ENCODE measurements at regions not wholly inside any gene's neighbourhood (a gene's known extent, or its start where the extent isn't known, plus 50 kb on each side); places are given as distances from the start of the nearest gene placed in this dataset.
A peak's percentile ranks its signal among the peaks of the same experiment; 100 is the strongest.

- Mint-ChIP-seq H3K27me3 (peaks cover 31 to 40% (median 38%) of the 10 kb centered on the region in 3 donors), H3K4me1 (peaks cover 0 to 4% (median 0%) of the 10 kb centered on the region in 3 donors), H3K9me3 (peaks cover 0 to 3% (median 0%) of the 10 kb centered on the region in 7 donors), H3K27ac (no peak overlapping the region), H3K4me3 (no peak overlapping the region), H3K36me3 (no peaks in the 10 kb centered on the region)
- DNase-seq (no peak), ATAC-seq (ENCODE audit: low read depth in 2 of 2) (no peak)
These were observed 109.6 kb upstream of the CACNA1A start for GRCh38 chr19:13615890-13616289.

DNA sequence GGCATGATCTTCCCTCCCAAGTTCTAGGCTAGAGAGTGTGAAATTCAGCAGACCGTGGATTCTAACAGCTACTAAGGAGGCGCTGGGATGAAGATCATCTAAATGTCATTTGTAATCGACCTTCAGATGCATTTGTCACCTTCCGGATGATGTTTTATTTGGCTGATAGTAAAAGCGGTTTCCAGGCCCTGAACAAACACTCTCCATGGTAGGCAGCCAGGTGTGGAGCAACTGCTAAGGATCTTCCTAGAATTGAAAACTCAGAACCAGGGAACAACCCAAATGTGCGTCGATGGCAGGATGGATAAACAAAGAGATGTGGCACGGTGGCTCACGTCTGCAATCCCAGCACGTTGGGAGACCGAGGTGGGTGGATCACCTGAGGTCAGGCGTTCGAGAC lies 107.2 kb upstream of the CACNA1A start:
- Mint-ChIP-seq H3K36me3 (no peaks in the 10 kb centered on the region), H3K4me1 (peaks cover 0 to 6% (median 0%) of the 10 kb centered on the region in 3 donors), H3K9me3 (peaks cover 0 to 1% (median 0%) of the 10 kb centered on the region in 7 donors), H3K27ac (peak overlapping the region in 1 of 6 donors; percentile 30), H3K27me3 (peaks cover 31 to 43% (median 42%) of the 10 kb centered on the region in 3 donors), H3K4me3 (no peak overlapping the region)
- DNase-seq (no peak), ATAC-seq (ENCODE audit: low read depth in 2 of 2) (no peak)

DNA sequence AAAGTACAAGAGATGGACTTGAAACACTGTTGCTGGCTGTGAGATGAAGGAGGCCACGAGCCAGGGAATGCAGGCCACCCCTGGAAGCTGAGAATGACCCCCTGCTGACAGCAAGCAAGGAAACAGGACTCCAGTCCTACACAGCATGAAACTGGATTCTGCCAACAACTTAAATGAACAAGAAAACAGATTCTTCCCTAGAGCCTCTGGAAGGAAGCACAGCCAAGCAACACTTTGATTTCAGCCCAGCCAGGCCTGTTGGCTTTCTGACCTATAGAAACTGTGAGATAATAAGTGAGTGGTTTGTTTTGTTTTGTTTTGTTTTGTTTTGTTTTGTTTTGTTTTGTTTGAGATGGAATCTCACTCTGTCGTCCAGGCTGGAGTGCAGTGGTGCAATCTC lies 105.3 kb upstream of the CACNA1A start:
- H3K9me3 Mint-ChIP-seq: no peaks in the 10 kb centered on the region
- H3K27ac Mint-ChIP-seq: no peak overlapping the region
- H3K27me3 Mint-ChIP-seq: peaks cover 28 to 39% (median 32%) of the 10 kb centered on the region in 3 donors
- DNase-seq: no peak
- ATAC-seq (ENCODE audit: low read depth in 2 of 2): no peak
- peaks cover 0 to 5% (median 0%) of the 10 kb centered on the region in 3 donors for H3K4me1 Mint-ChIP-seq
- H3K4me3 Mint-ChIP-seq: no peak overlapping the region
- no peaks in the 10 kb centered on the region for H3K36me3 Mint-ChIP-seq

- H3K4me3 Mint-ChIP-seq: no peak overlapping the region
- H3K9me3 Mint-ChIP-seq: no peaks in the 10 kb centered on the region
- H3K36me3 Mint-ChIP-seq: no peaks in the 10 kb centered on the region
- peaks cover 0 to 5% (median 0%) of the 10 kb centered on the region in 3 donors for H3K4me1 Mint-ChIP-seq
- H3K27ac Mint-ChIP-seq: peak overlapping the region in 1 of 6 donors; percentile 7
- H3K27me3 Mint-ChIP-seq: peaks cover 16 to 34% (median 27%) of the 10 kb centered on the region in 3 donors
- ATAC-seq (ENCODE audit: low read depth in 2 of 2) (peak in 1 of 2 donors; percentile 45), DNase-seq (no peak)
These were observed 103.9 kb upstream of the CACNA1A start for GRCh38 chr19:13610039-13610691.

- Mint-ChIP-seq H3K4me1 (peaks cover 0 to 6% (median 5%) of the 10 kb centered on the region in 3 donors), H3K27me3 (peaks cover 26 to 59% (median 45%) of the 10 kb centered on the region in 3 donors), H3K4me3 (no peak overlapping the region), H3K27ac (no peak overlapping the region), H3K36me3 (no peaks in the 10 kb centered on the region), H3K9me3 (no peaks in the 10 kb centered on the region)
- DNase-seq (no peak), ATAC-seq (ENCODE audit: low read depth in 2 of 2) (no peak)
These were observed 99.9 kb upstream of the CACNA1A start for GRCh38 chr19:13606156-13606555.

- no peak overlapping the region for H3K4me3 Mint-ChIP-seq
- H3K36me3 Mint-ChIP-seq: no peaks in the 10 kb centered on the region
- peak overlapping the region in 1 of 6 donors; percentile 73 for H3K27ac Mint-ChIP-seq
- peaks cover 22 to 54% (median 43%) of the 10 kb centered on the region in 3 donors for H3K27me3 Mint-ChIP-seq
- DNase-seq: no peak
- H3K9me3 Mint-ChIP-seq: no peaks in the 10 kb centered on the region
- ATAC-seq (ENCODE audit: low read depth in 2 of 2): no peak
- peaks cover 0 to 6% (median 2%) of the 10 kb centered on the region in 3 donors for H3K4me1 Mint-ChIP-seq
These were observed 98.8 kb upstream of the CACNA1A start for GRCh38 chr19:13604902-13605586.

- Mint-ChIP-seq H3K4me3 (no peak overlapping the region), H3K36me3 (no peaks in the 10 kb centered on the region), H3K4me1 (peaks cover 0 to 17% (median 6%) of the 10 kb centered on the region in 3 donors), H3K27me3 (peaks cover 28 to 65% (median 50%) of the 10 kb centered on the region in 3 donors), H3K27ac (no peak overlapping the region), H3K9me3 (no peaks in the 10 kb centered on the region)
- ATAC-seq (ENCODE audit: low read depth in 2 of 2): no peak
- no peak for DNase-seq
These were observed 94.5 kb upstream of the CACNA1A start for GRCh38 chr19:13600802-13601201.

DNA sequence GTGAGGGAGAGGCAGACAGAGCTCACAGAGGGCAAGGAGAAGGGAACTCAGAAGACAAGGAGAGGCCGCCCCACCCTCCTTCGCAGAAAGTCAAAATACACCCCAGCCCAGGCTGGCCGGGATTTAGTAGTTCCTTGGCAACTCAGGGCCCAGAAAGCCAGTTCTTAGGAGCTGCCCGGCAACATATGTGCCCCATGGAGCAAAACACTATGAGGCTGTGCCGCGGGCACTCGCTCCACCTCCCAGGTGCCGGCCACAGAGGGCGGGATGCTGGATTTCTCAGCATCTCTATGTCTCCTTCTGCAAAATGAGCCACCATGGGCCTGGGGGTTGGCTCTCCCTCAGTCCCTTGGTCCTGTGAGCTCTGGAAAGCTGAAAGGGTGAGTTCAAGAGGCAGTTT lies 93.8 kb upstream of the CACNA1A start:
- no peaks in the 10 kb centered on the region for H3K9me3 Mint-ChIP-seq
- no peak for DNase-seq
- no peak overlapping the region for H3K4me3 Mint-ChIP-seq
- peaks cover 0 to 17% (median 6%) of the 10 kb centered on the region in 3 donors for H3K4me1 Mint-ChIP-seq
- no peak overlapping the region for H3K27ac Mint-ChIP-seq
- peaks cover 31 to 71% (median 56%) of the 10 kb centered on the region in 3 donors for H3K27me3 Mint-ChIP-seq
- no peaks in the 10 kb centered on the region for H3K36me3 Mint-ChIP-seq
- ATAC-seq (ENCODE audit: low read depth in 2 of 2): no peak

- Mint-ChIP-seq H3K4me1 (peaks cover 0 to 17% (median 6%) of the 10 kb centered on the region in 3 donors), H3K36me3 (no peaks in the 10 kb centered on the region), H3K27ac (no peak overlapping the region), H3K9me3 (no peaks in the 10 kb centered on the region), H3K27me3 (peaks cover 31 to 71% (median 56%) of the 10 kb centered on the region in 3 donors), H3K4me3 (no peak overlapping the region)
- DNase-seq: no peak
- no peak for ATAC-seq (ENCODE audit: low read depth in 2 of 2)
These were observed 93.4 kb upstream of the CACNA1A start for GRCh38 chr19:13599681-13600080.

DNA sequence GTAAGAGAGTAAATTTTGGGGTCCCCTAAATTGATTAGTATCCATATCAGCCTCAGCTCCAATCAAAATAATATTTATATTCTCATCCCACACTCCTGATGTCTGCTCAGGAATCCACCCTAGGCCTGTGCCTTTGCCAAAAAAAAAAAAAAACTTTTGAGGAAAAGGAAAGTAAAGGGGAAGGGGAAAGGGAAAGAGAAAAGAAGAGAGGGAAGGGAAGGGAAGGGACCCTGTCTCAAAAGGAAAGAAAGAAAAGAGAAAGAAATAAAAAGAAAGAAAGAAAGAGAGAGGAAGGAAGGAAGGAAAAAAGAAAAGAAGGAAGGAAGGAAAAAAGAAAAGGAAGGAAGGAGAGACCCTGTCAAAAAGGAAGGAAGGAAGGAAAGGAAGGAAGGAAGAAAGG lies 91.8 kb upstream of the CACNA1A start:
- no peaks in the 10 kb centered on the region for H3K9me3 Mint-ChIP-seq

GRCh38 chr19:13597640-13598039 lies 91.4 kb upstream of the CACNA1A start:
- peak; percentile 88 to 93 for ATAC-seq (ENCODE audit: low read depth in 2 of 2)
- Mint-ChIP-seq H3K9me3 (no peaks in the 10 kb centered on the region), H3K36me3 (no peaks in the 10 kb centered on the region), H3K4me3 (no peak overlapping the region), H3K27me3 (peaks cover 23 to 66% (median 52%) of the 10 kb centered on the region in 3 donors), H3K27ac (peak overlapping the region in 1 of 6 donors; percentile 73), H3K4me1 (peaks cover 0 to 10% (median 6%) of the 10 kb centered on the region in 3 donors)
- DNase-seq: peak; percentile 54

More for the DNA sequence above, 91.8 kb upstream of the CACNA1A start:
- H3K4me1 Mint-ChIP-seq: peaks cover 0 to 10% (median 6%) of the 10 kb centered on the region in 3 donors
- H3K27me3 Mint-ChIP-seq: peaks cover 27 to 69% (median 55%) of the 10 kb centered on the region in 3 donors
- no peak for DNase-seq
- no peak for ATAC-seq (ENCODE audit: low read depth in 2 of 2)
- no peak overlapping the region for H3K27ac Mint-ChIP-seq
- no peak overlapping the region for H3K4me3 Mint-ChIP-seq
- no peaks in the 10 kb centered on the region for H3K36me3 Mint-ChIP-seq

GRCh38 chr19:13588957-13589833 lies 82.9 kb upstream of the CACNA1A start:
- Mint-ChIP-seq H3K4me3 (peak overlapping the region in 2 of 8 donors; percentile 15 to 32), H3K9me3 (no peaks in the 10 kb centered on the region), H3K27me3 (peaks cover 16 to 60% (median 44%) of the 10 kb centered on the region in 3 donors), H3K27ac (no peak overlapping the region), H3K36me3 (no peaks in the 10 kb centered on the region), H3K4me1 (peaks cover 0 to 4% (median 0%) of the 10 kb centered on the region in 3 donors)
- DNase-seq: peak; percentile 76
- ATAC-seq (ENCODE audit: low read depth in 2 of 2): peak; percentile 97 to 99

DNA sequence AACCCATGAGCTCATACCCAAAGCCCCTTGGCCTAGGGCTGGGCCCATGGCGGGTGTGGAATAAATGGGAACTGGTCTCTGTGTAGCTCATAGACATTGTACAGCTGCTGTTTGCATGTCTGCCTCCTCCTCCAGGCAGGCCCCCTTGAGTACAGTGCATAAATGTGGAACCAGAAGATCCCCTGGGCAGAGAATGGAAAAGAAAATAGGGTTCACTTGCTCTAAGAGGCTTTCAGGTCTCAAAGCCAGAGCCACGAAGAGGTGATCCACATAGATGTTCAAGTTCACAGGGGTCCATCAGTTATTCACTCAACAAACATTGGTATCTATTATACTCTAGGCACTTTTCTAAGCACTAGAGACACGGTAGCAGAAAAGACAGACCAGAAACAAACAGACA lies 79.2 kb upstream of the CACNA1A start:
- H3K4me1 Mint-ChIP-seq: peaks cover 0 to 4% (median 0%) of the 10 kb centered on the region in 3 donors
- ATAC-seq (ENCODE audit: low read depth in 2 of 2) (no peak), DNase-seq (no peak)
- H3K27ac Mint-ChIP-seq: peak overlapping the region in 1 of 6 donors; percentile 65
- H3K27me3 Mint-ChIP-seq: peaks cover 9 to 33% (median 21%) of the 10 kb centered on the region in 3 donors
- no peaks in the 10 kb centered on the region for H3K36me3 Mint-ChIP-seq
- H3K4me3 Mint-ChIP-seq: no peak overlapping the region
- no peaks in the 10 kb centered on the region for H3K9me3 Mint-ChIP-seq

Measured in naive B cell (primary cell).